PC-3 (cell line): ENCODE measurements at regions not wholly inside any gene's neighbourhood (a gene's known extent, or its start where the extent isn't known, plus 50 kb on each side); places are given as distances from the start of the nearest gene placed in this dataset.
A peak's percentile ranks its signal among the peaks of the same experiment; 100 is the strongest.

ENCODE experiments used
- ATAC-seq: fragments of 200-7000 bp; cut with Tn5 transposase; 2 replicates; pipeline ENCODE4 v1.9.1; 2020; ENCODE audit warnings: mild to moderate bottlenecking, moderate library complexity
- BruUV-seq: library from RNA; stranded (reverse); fragments of 400-500 nt; replicated peaks from 2 replicates; lab custom pipeline; 2021; lab: Mats Ljungman, UMichigan
- CTCF ChIA-PET: fragments of 300-600 bp; sonication (Branson Sonifier 250); formaldehyde crosslinking; loops from one replicate; lab custom pipeline; 2022; ENCODE audit warnings: antibody characterized with exemption; lab: Charles Lee
- POLR2A ChIA-PET: fragments of 300-600 bp; sonication (Branson Sonifier 250); formaldehyde crosslinking; loops from one replicate; lab custom pipeline; 2022; ENCODE audit warnings: antibody characterized with exemption; ENCODE audit not compliant: unreplicated experiment; lab: Charles Lee
- DNase-seq: peaks from one replicate; pipeline ENCODE4 v3.0.0-alpha.2; 2015
- H2AFZ ChIP-seq: fragments of 300-600 bp; sonication (generic); 2 replicates; pipeline ENCODE4 v1.6.0; 2016; ENCODE audit warnings: antibody characterized with exemption, low read length
- H3F3A ChIP-seq: fragments of 300-600 bp; sonication (generic); one replicate; pipeline ENCODE4 v1.6.0; 2017; ENCODE audit warnings: antibody characterized with exemption, low read length, control low read depth, mild to moderate bottlenecking; ENCODE audit not compliant: unreplicated experiment
- H3K27ac ChIP-seq: fragments of 300-600 bp; sonication (generic); 2 replicates; pipeline ENCODE4 v1.5.1; 2016; ENCODE audit warnings: mild to moderate bottlenecking, low read length
- H3K27me3 ChIP-seq: fragments of 300-600 bp; sonication (generic); 2 replicates; pipeline ENCODE4 v1.6.1; 2016; ENCODE audit warnings: low read length, mixed read lengths
- H3K36me3 ChIP-seq: fragments of 300-600 bp; sonication (generic); 2 replicates; pipeline ENCODE4 v1.6.1; 2016; ENCODE audit warnings: low read depth, mixed run types, low read length, mixed read lengths
- H3K4me1 ChIP-seq: fragments of 300-600 bp; sonication (generic); 2 replicates; pipeline ENCODE4 v1.5.1; 2016; ENCODE audit warnings: low read length; ENCODE audit not compliant: insufficient read depth
- H3K4me2 ChIP-seq: fragments of 300-600 bp; sonication (generic); 2 replicates; pipeline ENCODE4 v1.6.0; 2016; ENCODE audit warnings: low read length
- H3K4me3 ChIP-seq: fragments of 300-600 bp; sonication (generic); 2 replicates; pipeline ENCODE4 v1.5.1; 2016; ENCODE audit warnings: mild to moderate bottlenecking, low read length, mixed read lengths
- H3K79me2 ChIP-seq: fragments of 300-600 bp; sonication (generic); 2 replicates; pipeline ENCODE4 v1.6.1; 2017; ENCODE audit warnings: low read length, mixed read lengths
- H3K9ac ChIP-seq: fragments of 300-600 bp; sonication (generic); 2 replicates; pipeline ENCODE4 v1.6.0; 2016; ENCODE audit warnings: mild to moderate bottlenecking, low read length
- H3K9me2 ChIP-seq: fragments of 300-600 bp; sonication (generic); replicated peaks from 2 replicates; pipeline ENCODE4 v1.6.1; 2016; ENCODE audit warnings: mixed run types, low read length, mixed read lengths
- H3K9me3 ChIP-seq: fragments of 300-600 bp; sonication (generic); 2 replicates; pipeline ENCODE4 v1.6.1; 2016; ENCODE audit warnings: low read length, mixed read lengths
- H4K20me1 ChIP-seq: fragments of 300-600 bp; sonication (generic); 2 replicates; pipeline ENCODE4 v1.6.1; 2016; ENCODE audit warnings: low read length, mixed read lengths
- CTCF ChIP-seq: fragments of 300-600 bp; sonication (generic); conservative IDR thresholded peaks from 2 replicates; pipeline ENCODE4 v1.5.1; 2017; ENCODE audit warnings: antibody characterized with exemption, low read depth, mild to moderate bottlenecking, low read length
- EZH2 ChIP-seq: fragments of 300-600 bp; sonication (generic); IDR thresholded peaks from one replicate; pipeline ENCODE4 v1.6.1; 2017; ENCODE audit warnings: antibody characterized with exemption, mild to moderate bottlenecking, low read length; ENCODE audit not compliant: unreplicated experiment
- EZH2phosphoT487 ChIP-seq: fragments of 300-600 bp; sonication (generic); IDR thresholded peaks from 2 replicates; pipeline ENCODE4 v1.6.1; 2018; ENCODE audit warnings: mild to moderate bottlenecking, antibody characterized with exemption, low read length, borderline replicate concordance
- intact Hi-C: fragments of 100-400 bp; cut with micrococcal nuclease; formaldehyde crosslinking; loops from 2 replicates; pipeline ENCODE4 v1.9.0; 2023

- H4K20me1 ChIP-seq: no peaks in the 10 kb centered on the region
- TSS peak; percentile 85 for BruUV-seq
- H3K4me1 ChIP-seq: peaks cover 48% of the 10 kb centered on the region
- peak; percentile 77 for ATAC-seq
- H3K27me3 ChIP-seq: no peaks in the 10 kb centered on the region
- peak overlapping the region; percentile 87 for H3K4me2 ChIP-seq
- no peaks in the 10 kb centered on the region for H3K36me3 ChIP-seq
- H2AFZ ChIP-seq: peak overlapping the region; percentile 61; the same call in 1 of the 2 replicates
- ChIA-PET CTCF (interaction anchor here (0.6 to 1.3 kb wide), 3 partner anchors 78 to 325 kb away, joined by 3 to 9 read pairs (median 5); partner anchors contain the start of gene ELF3), POLR2A (interaction anchor here (0.5 kb wide), 1 partner anchor 285 kb away, joined by 8 read pairs; no protein-coding TSS in a partner anchor)
- TF ChIP-seq EZH2 (no peak), CTCF (no peak), EZH2phosphoT487 (no peak)
- peak; percentile 95 for DNase-seq
- peak overlapping the region; percentile 52 for H3K4me3 ChIP-seq
- no peaks in the 10 kb centered on the region for H3K9me2 ChIP-seq
- intact Hi-C loops: loop anchor here (5.0 kb wide), 1 partner anchor 232 kb away; no protein-coding TSS in a partner anchor
- no peaks in the 10 kb centered on the region for H3K79me2 ChIP-seq
- H3F3A ChIP-seq: no peaks in the 10 kb centered on the region
- peak overlapping the region; percentile 81 for H3K9ac ChIP-seq
- H3K9me3 ChIP-seq: no peaks in the 10 kb centered on the region
- peak overlapping the region; percentile 100 for H3K27ac ChIP-seq
These were observed 114.2 kb upstream of the IPO9 start for GRCh38 chr1:201714542-201715329.

- H3K4me2 ChIP-seq: peak overlapping the region; percentile 87
- POLR2A ChIA-PET: interaction anchor here (0.5 kb wide), 1 partner anchor 284 kb away, joined by 8 read pairs; no protein-coding TSS in a partner anchor
- BruUV-seq: no TSS peak
These were observed 113.6 kb upstream of the IPO9 start for GRCh38 chr1:201715351-201715750.

More at GRCh38 chr1:201715351-201715750, 113.6 kb upstream of the IPO9 start:
- Histone ChIP-seq H3K9me3 (no peaks in the 10 kb centered on the region), H3K79me2 (no peaks in the 10 kb centered on the region), H3K4me3 (no peak overlapping the region; the same call in 1 of the 2 replicates), H4K20me1 (no peaks in the 10 kb centered on the region), H2AFZ (no peak overlapping the region), H3K9ac (peak overlapping the region; percentile 69), H3K36me3 (no peaks in the 10 kb centered on the region), H3F3A (no peaks in the 10 kb centered on the region), H3K27me3 (no peaks in the 10 kb centered on the region), H3K4me1 (peaks cover 48% of the 10 kb centered on the region), H3K27ac (peak overlapping the region; percentile 100), H3K9me2 (no peaks in the 10 kb centered on the region)
- no peak for TF ChIP-seq CTCF
- no peak for ATAC-seq
- DNase-seq: no peak
- CTCF ChIA-PET: interaction anchor here (0.6 to 1.3 kb wide), 2 partner anchors 77 to 295 kb away, joined by 5 to 9 read pairs; partner anchors contain the start of gene ELF3
- intact Hi-C loops: no loop called here
